ENCODE measurements at regions not wholly inside any gene's neighbourhood (a gene's known extent, or its start where the extent isn't known, plus 50 kb on each side); places are given as distances from the start of the nearest gene placed in this dataset.

DNA sequence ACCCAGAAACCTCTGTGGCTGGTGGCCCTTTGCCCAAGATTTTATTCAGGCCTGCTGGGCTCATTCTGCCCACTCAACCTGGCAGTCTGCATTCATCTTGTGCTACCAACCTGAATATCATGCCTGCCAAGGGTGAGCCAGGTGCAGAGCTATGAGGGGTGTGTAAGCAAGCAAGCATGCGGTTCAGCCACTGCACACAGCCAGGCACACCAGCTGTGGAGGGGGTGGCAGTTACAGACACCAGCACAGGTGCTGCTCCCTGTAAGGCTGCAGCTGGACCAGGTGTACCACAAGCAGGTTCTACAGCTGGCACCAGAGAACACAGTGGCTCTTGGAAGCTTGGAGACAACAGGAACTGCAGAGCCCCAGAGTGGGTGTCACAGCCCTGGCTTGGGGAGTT, 633.2 kb downstream of the FBXO15 start:
- no peak for DNase-seq

- no peak for DNase-seq
These were observed 635.7 kb downstream of the FBXO15 start for GRCh38 chr18:73511771-73512503.

GRCh38 chr18:73509460-73509859, 638.2 kb downstream of the FBXO15 start:
- DNase-seq = no peak

GRCh38 chr18:73503326-73503725, 635.5 kb upstream of the NETO1 start:
- no peak for DNase-seq

- no peak for DNase-seq
These were observed 620.2 kb upstream of the NETO1 start for GRCh38 chr18:73487966-73488365.

- DNase-seq = no peak
These were observed 617.4 kb upstream of the NETO1 start for GRCh38 chr18:73485166-73485565.

GRCh38 chr18:73482901-73483300, 615.1 kb upstream of the NETO1 start:
- DNase-seq = no peak

DNA sequence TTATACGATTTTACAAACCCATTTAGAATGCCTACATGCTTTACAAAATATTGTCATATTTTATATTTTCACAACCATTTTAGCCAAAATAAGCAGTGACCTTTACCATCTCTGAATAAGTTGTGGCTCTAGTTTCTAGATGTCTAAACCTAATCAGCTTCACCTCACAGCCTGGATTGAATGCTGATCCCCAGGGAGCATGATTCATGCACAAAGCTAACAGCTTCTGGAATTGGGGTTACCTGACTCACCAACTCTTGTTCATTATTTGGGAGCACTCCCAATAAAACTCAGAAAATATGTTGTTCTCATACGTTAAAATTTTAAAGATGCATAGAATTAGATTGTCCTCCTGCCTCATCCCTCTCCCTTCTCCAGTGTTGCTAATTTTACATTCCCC, 611.7 kb upstream of the NETO1 start:
- DNase-seq = no peak

DNA sequence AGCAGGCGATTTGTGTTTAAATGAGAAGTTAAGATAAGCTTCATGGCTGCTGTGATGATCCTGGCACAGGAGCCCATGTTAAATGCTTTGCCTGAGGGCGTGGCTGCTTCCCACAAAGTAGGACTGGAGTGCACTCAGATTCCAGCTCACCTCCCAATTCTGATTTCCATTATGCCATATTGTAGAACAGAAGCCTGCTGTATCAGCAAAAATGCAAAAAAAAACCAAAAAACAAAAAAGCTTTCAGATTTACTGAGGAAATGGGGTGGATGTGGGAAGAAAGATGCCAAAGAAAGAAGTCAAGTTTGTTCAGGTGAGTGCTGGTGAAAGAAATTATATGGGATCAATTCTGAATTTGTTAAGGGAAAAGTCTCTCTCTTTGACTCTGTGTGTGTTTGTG, 610.4 kb upstream of the NETO1 start:
- DNase-seq = no peak

DNA sequence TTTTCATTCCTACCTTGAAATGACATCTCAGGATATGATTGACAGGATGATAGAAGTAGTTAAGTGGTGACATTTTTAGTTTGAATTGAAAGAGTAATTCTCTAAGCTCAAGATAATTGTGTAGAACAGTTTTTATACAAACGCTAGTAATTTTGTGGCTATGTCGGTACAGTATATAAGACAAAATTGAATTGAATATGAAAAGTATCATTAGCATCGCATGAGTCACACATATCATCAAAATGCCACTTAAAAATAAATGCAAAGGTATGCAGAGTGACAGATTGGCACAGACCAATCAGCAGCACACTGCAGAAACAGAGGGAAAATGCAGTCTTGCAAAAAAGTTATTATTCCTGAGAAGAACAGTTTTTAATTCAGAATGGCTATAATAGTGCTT, 608.2 kb upstream of the NETO1 start:
- no peak for DNase-seq

DNA sequence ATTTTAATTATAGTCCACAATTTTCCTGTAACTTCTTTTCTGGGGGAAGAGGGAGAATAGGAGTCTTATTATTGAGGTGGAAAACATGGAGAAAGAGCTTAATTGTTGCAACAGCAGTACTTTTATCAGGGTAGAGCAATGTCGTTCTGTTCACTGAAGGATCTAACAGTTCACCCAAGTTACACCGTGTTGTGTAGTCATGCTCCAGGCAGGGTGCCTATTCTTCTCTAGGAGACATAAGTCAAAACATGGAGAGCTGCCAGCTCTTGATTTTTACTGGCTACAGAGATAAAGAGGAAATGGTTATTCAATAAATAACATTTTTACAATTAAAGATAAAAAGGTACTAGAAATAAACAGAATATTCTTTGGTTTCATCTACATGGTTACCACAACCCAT, 594.3 kb upstream of the NETO1 start:
- no peak for DNase-seq

DNA sequence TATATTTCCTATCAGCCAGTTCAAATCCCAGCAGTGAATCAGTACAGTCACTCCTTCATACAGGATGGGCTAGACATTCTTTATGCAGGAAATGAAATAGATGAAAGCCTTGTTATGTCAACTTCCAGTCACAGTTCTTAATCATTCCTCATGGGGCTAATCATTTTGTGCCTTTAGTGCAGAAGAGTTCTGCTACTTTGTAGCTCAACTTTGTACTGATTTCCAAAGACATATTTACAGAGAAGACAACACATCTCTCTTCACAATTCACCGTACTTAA, 593.9 kb upstream of the NETO1 start:
- DNase-seq = no peak

DNA sequence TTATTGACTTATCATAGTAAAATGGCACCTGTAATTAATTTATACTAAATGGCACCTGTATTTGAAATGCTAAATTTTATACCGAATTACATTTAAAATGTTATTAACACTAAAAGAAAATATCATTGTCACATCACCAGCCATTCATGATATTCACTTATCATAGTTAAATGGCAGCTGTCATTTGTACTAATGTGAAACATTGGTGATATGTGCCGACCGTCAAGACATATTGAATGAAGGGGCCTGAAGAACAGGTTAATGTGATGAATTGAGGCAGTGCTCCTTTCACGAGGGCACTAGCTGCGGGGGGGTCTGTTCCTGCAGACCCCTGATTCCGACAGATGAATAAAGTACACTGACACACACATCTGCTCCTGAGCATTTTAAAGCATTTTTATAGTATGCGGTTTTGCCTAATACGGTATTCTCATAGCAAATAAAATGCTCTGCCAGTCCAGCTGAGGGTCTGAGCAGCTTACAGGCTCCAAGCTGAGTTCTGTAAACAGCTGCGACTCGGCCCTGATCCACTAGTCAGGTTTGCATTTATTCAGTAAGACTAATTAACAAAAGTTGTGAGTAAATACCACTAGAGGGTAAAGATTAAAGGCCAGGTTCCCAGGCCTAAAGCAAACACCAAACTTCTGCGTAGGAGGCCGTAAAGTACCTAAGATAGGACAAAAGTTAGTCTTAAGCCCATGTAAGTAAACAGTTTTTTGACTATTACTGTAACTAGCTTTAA, 593.4 kb upstream of the NETO1 start:
- DNase-seq = no peak

- DNase-seq = no peak
These were observed 590.6 kb upstream of the NETO1 start for GRCh38 chr18:73458186-73458964.

GRCh38 chr18:73456643-73457042, 588.9 kb upstream of the NETO1 start:
- DNase-seq = no peak

DNA sequence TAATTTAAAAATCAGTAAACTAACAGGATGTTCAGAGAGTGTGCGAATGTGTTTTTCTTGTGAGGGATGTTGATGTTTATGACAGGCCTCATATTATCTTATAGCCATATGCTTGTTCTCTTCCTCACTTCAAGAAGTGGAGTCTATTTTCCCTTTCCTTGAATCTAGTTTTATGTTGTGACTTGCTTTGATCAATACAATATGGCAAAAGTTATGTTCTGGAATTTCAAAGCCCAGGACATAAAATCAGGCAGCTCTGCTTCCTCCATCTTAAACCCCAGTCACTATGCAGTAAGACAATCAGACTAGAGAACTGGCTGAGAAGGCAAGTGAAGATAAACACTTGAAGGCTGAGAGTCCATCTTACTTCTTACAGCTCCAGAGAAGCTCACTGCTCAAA, 585.1 kb upstream of the NETO1 start:
- no peak for DNase-seq

DNA sequence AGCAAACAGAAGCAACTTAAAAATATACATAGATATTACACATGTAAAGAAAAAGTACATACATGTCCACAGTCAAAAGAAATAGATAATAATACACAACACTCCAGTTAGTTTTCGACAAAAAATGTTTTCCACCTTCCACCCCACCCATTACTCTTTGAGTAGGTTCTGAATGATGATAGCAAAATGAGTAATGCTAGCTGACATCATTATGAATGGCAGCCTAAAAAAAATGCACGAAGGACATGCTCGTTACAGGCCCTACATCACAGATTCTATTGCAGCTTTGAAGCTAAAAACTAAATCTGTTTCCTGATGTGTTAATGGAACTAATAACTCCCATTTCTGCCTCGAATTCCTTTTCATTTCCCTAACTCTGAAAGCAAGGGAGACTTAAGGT, 578.7 kb upstream of the NETO1 start:
- DNase-seq = no peak

GRCh38 chr18:73431620-73432019, 563.8 kb upstream of the NETO1 start:
- DNase-seq = no peak

GRCh38 chr18:73421010-73421409, 553.2 kb upstream of the NETO1 start:
- DNase-seq = no peak

GRCh38 chr18:73419531-73419930, 551.7 kb upstream of the NETO1 start:
- no peak for DNase-seq

DNA sequence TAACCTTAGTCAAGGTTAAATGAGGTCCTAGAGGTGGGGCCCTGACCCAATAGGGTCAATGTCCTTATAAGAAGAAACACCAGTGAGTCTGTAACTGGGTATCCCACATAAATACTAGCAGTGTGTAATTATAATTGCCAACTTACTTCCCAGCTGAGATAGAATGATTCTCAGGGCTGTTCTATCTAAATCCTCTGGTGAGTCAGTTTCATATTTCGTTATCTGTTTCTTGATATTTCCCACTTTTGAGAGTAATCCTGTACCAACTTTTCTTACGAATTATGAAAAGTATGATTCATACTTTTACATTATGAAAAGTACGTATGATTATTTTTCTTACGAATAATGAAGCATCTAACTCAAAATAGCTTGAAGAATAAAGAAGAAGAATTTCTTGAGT, 546.8 kb upstream of the NETO1 start:
- DNase-seq = no peak

GRCh38 chr18:73414069-73414468, 546.3 kb upstream of the NETO1 start:
- DNase-seq = no peak

DNA sequence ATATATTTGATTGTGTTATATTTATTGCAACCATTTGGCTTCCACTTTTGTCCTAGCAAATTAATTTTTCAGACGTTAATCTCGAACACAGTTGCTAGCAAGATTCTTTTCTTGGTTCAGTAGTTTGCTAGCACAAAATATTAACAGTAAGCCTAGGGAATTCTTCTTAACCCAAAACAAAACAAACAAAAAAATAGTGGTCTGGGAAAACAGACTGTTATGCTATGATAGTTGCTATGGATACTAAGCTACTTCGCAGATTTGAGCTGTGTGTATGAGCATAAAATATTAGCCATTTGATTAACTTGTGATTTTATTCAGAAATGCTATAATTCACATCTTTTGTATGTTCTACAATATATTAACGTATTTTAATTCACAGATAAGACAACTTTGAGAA, 541.5 kb upstream of the NETO1 start:
- DNase-seq = no peak

DNA sequence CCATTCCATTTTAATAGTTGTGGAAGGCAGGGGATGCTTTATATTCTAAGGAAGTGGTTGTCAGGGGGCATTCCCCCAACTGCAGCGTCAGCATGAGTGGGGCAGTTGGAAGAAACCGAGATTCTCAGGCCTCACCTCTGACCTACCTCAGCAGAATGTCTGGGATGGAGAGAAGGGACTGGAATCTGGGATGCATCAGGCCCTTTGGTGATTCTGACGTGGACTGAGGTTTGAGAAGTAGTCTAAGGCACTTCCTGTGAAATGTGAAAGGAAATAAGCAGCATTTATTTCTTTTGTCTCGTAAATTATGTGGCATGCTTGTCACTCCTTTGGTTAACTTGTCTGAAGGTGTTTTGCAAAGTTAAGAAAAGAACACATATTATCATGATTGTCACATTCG, 540.7 kb upstream of the NETO1 start:
- no peak for DNase-seq

All from CD4-positive, alpha-beta T cell treated with Interleukin-12 subunit alpha and Interleukin-12 subunit beta, for 1 hour (primary cell).